Panc1 (cell line): ENCODE measurements at regions not wholly inside any gene's neighbourhood (a gene's known extent, or its start where the extent isn't known, plus 50 kb on each side); places are given as distances from the start of the nearest gene placed in this dataset.

Experiments
- ATAC-seq: fragments of 200-7000 bp; cut with Tn5 transposase; 2 replicates; pipeline ENCODE4 v1.9.1; 2020; ENCODE audit warnings: mild to moderate bottlenecking, moderate library complexity
- BruUV-seq: library from RNA; stranded (reverse); fragments of 400-500 nt; replicated peaks from 2 replicates; lab custom pipeline; 2021; lab: Mats Ljungman, UMichigan
- CTCF ChIA-PET: fragments of 300-600 bp; sonication (Branson Sonifier 250); formaldehyde crosslinking; loops from one replicate; lab custom pipeline; 2022; ENCODE audit warnings: antibody characterized with exemption; lab: Charles Lee
- POLR2A ChIA-PET: fragments of 300-600 bp; sonication (Branson Sonifier 250); formaldehyde crosslinking; loops from one replicate; lab custom pipeline; 2022; ENCODE audit warnings: antibody characterized with exemption; lab: Charles Lee
- DNase-seq: peaks from one replicate; pipeline ENCODE4 v3.0.0-alpha.2; 2010; ENCODE audit warnings: low read depth, low spot score
- H3K27ac ChIP-seq: 2 replicates; pipeline ENCODE4 v1.5.1; 2011; ENCODE audit warnings: mild to moderate bottlenecking, low read length, inconsistent platforms
- H3K27me3 ChIP-seq: fragments of 200-500 bp; sonication (Bioruptor generic); 2 replicates; pipeline ENCODE4 v1.6.0; 2014; ENCODE audit warnings: low read length, inconsistent platforms; ENCODE audit not compliant: control insufficient read depth, insufficient read depth
- H3K36me3 ChIP-seq: fragments of 200-500 bp; sonication (Bioruptor generic); 2 replicates; pipeline ENCODE4 v1.5.1; 2014; ENCODE audit warnings: inconsistent platforms, mild to moderate bottlenecking, low read length, moderate library complexity; ENCODE audit not compliant: control insufficient read depth, insufficient read depth
- H3K4me1 ChIP-seq: 2 replicates; pipeline ENCODE4 v1.5.1; 2011; ENCODE audit warnings: inconsistent platforms, mild to moderate bottlenecking, low read length, moderate library complexity; ENCODE audit not compliant: control insufficient read depth, insufficient read depth
- H3K4me3 ChIP-seq, 2 experiments: 2 replicates each; pipeline ENCODE4 v1.5.1; 2011 to 2012; ENCODE audit warnings: low read depth in 2 of 2, low read length in 2 of 2, mild to moderate bottlenecking in 2 of 2, inconsistent platforms in 1 of 2, moderate library complexity in 1 of 2
- H3K9me3 ChIP-seq: fragments of 200-500 bp; sonication (Bioruptor generic); 2 replicates; pipeline ENCODE4 v1.5.1; 2014; ENCODE audit warnings: low read depth, mild to moderate bottlenecking, inconsistent platforms, low read length, moderate library complexity; ENCODE audit not compliant: control insufficient read depth, insufficient read depth
- POLR2AphosphoS5 ChIP-seq: IDR thresholded peaks from 2 replicates; pipeline ENCODE4 v1.6.1; 2012; ENCODE audit warnings: mild to moderate bottlenecking, low read depth, low read length, moderate library complexity
- SIN3A ChIP-seq: IDR thresholded peaks from 2 replicates; pipeline ENCODE4 v1.6.1; 2012; ENCODE audit warnings: low read depth, mild to moderate bottlenecking, low read length, moderate library complexity, borderline replicate concordance; ENCODE audit not compliant: insufficient read depth
- TCF7L2 ChIP-seq: IDR thresholded peaks from 2 replicates; pipeline ENCODE4 v1.6.1; 2011; ENCODE audit warnings: mild to moderate bottlenecking, low read depth, low read length, inconsistent platforms
- in situ Hi-C: cut with HindIII; loops from 2 replicates; pipeline ENCODE4 v1.10.0; 2016; ENCODE audit warnings: low sequenced_read_pairs, low pct_unique_long_range_greater_than_20kb
- intact Hi-C: fragments of 100-400 bp; cut with micrococcal nuclease; formaldehyde crosslinking; loops from one replicate; pipeline ENCODE4 v1.10.0; 2022; ENCODE audit not compliant: unreplicated experiment
- TF ChIP-seq, protein P1 (sequence below), 2 experiments: IDR thresholded peaks; 2 replicates each; pipeline ENCODE4 v1.6.1; 2011 to 2012; ENCODE audit warnings: low read depth in 2 of 2, control low read depth in 1 of 2, low read length in 1 of 2, mild to moderate bottlenecking in 1 of 2, moderate library complexity in 1 of 2; ENCODE audit not compliant: insufficient read depth in 1 of 2
- TF ChIP-seq, protein P2 (sequence below): fragments of 450-650 bp; IDR thresholded peaks from 2 replicates; pipeline ENCODE4 v1.5.1; 2017; ENCODE audit warnings: mild to moderate bottlenecking

DNA sequence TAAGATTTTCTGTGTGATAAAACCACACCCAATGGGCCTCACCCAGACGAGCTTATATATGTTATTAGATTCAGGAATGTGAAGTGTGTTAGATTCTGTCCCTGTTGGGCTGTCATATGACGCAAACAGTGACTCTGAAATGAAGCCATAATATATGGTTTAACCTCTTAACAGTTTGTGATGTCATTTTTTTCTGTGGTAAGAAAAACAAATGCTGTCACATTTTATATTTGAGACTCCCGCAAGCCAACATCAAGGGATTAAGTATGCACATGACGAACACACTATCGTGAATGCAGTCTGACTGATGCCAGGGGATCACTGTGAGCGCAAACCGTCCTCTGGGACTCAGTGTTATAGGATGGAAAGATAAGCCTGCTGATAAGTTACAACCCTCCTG is 321.7 kb downstream of the SH3GL2 start:
- BruUV-seq: no TSS peak
- H3K4me1 ChIP-seq: no peaks in the 10 kb centered on the region
- intact Hi-C loops: no loop called here
- ChIA-PET POLR2A (no interaction called here), CTCF (no interaction called here)
- H3K36me3 ChIP-seq: no peaks in the 10 kb centered on the region
- in situ Hi-C loops: no loop called here
- DNase-seq (no peak), ATAC-seq (no peak)
- H3K27ac ChIP-seq: no peak overlapping the region
- no peak overlapping the region for H3K4me3 ChIP-seq
- TF ChIP-seq SIN3A (no peak), POLR2AphosphoS5 (no peak), TCF7L2 (no peak)
- TF ChIP-seq, protein P1, sequence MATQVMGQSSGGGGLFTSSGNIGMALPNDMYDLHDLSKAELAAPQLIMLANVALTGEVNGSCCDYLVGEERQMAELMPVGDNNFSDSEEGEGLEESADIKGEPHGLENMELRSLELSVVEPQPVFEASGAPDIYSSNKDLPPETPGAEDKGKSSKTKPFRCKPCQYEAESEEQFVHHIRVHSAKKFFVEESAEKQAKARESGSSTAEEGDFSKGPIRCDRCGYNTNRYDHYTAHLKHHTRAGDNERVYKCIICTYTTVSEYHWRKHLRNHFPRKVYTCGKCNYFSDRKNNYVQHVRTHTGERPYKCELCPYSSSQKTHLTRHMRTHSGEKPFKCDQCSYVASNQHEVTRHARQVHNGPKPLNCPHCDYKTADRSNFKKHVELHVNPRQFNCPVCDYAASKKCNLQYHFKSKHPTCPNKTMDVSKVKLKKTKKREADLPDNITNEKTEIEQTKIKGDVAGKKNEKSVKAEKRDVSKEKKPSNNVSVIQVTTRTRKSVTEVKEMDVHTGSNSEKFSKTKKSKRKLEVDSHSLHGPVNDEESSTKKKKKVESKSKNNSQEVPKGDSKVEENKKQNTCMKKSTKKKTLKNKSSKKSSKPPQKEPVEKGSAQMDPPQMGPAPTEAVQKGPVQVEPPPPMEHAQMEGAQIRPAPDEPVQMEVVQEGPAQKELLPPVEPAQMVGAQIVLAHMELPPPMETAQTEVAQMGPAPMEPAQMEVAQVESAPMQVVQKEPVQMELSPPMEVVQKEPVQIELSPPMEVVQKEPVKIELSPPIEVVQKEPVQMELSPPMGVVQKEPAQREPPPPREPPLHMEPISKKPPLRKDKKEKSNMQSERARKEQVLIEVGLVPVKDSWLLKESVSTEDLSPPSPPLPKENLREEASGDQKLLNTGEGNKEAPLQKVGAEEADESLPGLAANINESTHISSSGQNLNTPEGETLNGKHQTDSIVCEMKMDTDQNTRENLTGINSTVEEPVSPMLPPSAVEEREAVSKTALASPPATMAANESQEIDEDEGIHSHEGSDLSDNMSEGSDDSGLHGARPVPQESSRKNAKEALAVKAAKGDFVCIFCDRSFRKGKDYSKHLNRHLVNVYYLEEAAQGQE (IDR thresholded peaks at IDR 0.05; ENCODE audit: insufficient read depth in 1 of 2, low read depth in 2 of 2, low read length in 1 of 2): no peak
- TF ChIP-seq, protein P2, sequence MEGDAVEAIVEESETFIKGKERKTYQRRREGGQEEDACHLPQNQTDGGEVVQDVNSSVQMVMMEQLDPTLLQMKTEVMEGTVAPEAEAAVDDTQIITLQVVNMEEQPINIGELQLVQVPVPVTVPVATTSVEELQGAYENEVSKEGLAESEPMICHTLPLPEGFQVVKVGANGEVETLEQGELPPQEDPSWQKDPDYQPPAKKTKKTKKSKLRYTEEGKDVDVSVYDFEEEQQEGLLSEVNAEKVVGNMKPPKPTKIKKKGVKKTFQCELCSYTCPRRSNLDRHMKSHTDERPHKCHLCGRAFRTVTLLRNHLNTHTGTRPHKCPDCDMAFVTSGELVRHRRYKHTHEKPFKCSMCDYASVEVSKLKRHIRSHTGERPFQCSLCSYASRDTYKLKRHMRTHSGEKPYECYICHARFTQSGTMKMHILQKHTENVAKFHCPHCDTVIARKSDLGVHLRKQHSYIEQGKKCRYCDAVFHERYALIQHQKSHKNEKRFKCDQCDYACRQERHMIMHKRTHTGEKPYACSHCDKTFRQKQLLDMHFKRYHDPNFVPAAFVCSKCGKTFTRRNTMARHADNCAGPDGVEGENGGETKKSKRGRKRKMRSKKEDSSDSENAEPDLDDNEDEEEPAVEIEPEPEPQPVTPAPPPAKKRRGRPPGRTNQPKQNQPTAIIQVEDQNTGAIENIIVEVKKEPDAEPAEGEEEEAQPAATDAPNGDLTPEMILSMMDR: no peak
- H3K27me3 ChIP-seq: no peaks in the 10 kb centered on the region
- no peaks in the 10 kb centered on the region for H3K9me3 ChIP-seq

DNA sequence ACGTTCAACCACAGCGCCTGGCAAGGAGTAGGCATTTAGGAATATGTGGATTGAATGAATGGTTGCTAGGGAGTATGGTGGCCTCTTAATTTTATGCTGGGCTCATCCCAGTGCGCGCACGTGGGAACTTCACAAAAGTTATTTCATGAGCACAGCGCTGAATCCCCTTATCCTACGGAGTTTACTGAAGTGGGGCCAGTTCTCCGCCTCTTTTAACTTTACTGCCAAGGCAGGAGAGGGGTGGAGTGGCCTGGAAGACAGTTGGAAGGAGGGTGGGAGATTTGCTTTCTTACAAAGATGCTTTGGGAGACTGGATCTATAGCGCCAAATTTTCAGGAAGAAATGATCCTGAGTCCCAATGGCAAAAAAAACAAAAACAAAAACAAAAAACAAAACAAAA is 326.5 kb downstream of the SH3GL2 start:
- no peaks in the 10 kb centered on the region for H3K27me3 ChIP-seq

More for the DNA sequence above, 326.5 kb downstream of the SH3GL2 start:
- H3K9me3 ChIP-seq: no peaks in the 10 kb centered on the region
- ATAC-seq (no peak), DNase-seq (no peak)
- TF ChIP-seq POLR2AphosphoS5: no peak
- TF ChIP-seq, protein P1 (IDR thresholded peaks at IDR 0.05; ENCODE audit: insufficient read depth in 1 of 2, low read depth in 2 of 2, low read length in 1 of 2): no peak
- TF ChIP-seq, protein P2: no peak
- no peak for TF ChIP-seq TCF7L2
- no TSS peak for BruUV-seq
- no peak overlapping the region for H3K4me3 ChIP-seq
- no peaks in the 10 kb centered on the region for H3K4me1 ChIP-seq
- H3K27ac ChIP-seq: no peak overlapping the region
- intact Hi-C loops (no loop called here), in situ Hi-C loops (no loop called here)
- H3K36me3 ChIP-seq: no peaks in the 10 kb centered on the region
- ChIA-PET CTCF (no interaction called here), POLR2A (no interaction called here)
